ENCODE measurements at regions not wholly inside any gene's neighbourhood (a gene's known extent, or its start where the extent isn't known, plus 50 kb on each side); places are given as distances from the start of the nearest gene placed in this dataset.

GRCh38 chr7:32412471-32412870 lies 77.7 kb downstream of the LSM5 start:
- TF ChIP-seq CTCF (IDR thresholded peaks at IDR 0.05; ENCODE audit: borderline replicate concordance, extremely low read depth, low read length, poor library complexity, severe bottlenecking) (no peak), EZH2 (IDR thresholded peaks at IDR 0.05; ENCODE audit: borderline replicate concordance, low read depth, low read length, severe bottlenecking) (no peak)

Measured in DND-41 (cell line).